Activated CD4-positive, alpha-beta T cell treated with anti-CD3 and anti-CD28 coated beads for 4 hours (primary cell): ENCODE measurements at regions not wholly inside any gene's neighbourhood (a gene's known extent, or its start where the extent isn't known, plus 50 kb on each side); places are given as distances from the start of the nearest gene placed in this dataset.
"Not testable (repeated sequence)": the region's sequence is repeated elsewhere in the genome, so short reads cannot be mapped to it uniquely, and the experiment has no call there.

Experiments
- DNase-seq, 2 donors: peaks; one replicate each; pipeline ENCODE4 v3.0.0-alpha.2; 2020

- no peak for DNase-seq
Measured at GRCh38 chr20:47991875-47992488, 206.7 kb upstream of the SULF2 start.

- DNase-seq, result no peak
Measured at GRCh38 chr20:47990507-47991150, 205.3 kb upstream of the SULF2 start.

- no peak for DNase-seq
Measured at GRCh38 chr20:47989957-47990356, 204.7 kb upstream of the SULF2 start.

GRCh38 chr20:47988676-47989075 lies 203.4 kb upstream of the SULF2 start:
- DNase-seq, result no peak

DNA sequence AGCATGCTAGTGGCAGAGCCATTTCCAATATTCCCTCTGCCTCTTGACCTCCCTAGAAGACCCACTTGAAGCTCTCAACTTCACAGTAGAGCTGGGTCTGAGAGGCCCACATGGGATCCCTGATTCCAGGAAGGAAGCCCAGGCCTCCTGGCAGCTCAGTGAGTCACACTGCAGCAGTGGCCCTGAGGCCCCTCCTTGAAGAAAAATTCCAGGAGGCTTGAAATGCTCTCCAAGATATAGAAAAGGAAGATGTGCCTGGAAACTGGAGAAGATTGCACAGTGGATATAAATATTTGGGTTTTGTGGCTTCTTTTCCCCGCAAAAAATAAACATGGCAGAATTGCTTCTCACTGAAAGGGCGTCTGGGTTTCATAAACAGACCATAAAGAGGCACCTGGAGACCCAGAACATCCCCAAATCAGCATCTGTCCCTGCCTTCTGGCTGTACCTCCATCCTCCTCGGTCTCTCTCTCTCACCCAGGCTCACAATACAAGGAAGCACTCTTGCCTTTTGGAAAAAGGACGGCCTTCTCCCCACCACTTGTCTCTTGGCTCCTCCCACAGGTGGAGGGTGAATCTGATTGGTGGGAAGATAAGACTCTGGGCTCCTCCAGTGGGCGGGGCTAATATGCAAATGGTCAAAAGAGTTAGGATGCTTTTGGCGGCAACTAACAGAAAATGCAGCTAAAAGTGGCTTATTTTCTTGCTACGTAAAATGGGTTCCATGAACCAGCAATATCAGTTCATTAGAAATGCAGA lies 200.0 kb upstream of the SULF2 start:
- no peak for DNase-seq

GRCh38 chr20:47984437-47984836 lies 199.2 kb upstream of the SULF2 start:
- DNase-seq, result no peak

DNA sequence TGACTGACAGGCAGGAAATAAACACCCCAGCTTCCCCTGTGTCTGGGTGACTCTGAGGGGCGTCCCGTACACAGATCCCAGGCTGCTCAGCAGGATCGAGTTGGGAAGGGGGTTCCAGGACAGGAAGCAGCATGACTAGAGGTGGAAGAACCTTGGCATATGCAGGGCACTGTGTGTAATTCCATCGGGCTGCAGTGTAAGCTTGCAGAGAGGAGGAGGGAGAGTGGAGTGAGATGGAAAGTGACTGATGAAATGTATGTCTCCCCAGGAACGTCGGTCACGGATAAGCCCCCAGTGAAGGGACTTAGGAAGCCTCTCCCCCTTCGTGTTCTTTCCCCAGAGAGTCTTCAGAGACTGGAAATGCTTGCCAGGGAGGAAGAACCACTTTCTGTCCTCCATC lies 198.4 kb upstream of the SULF2 start:
- not testable (repeated sequence) for DNase-seq

GRCh38 chr20:47982574-47983360 lies 197.5 kb upstream of the SULF2 start:
- no peak for DNase-seq

- no peak for DNase-seq
Measured at GRCh38 chr20:47981222-47981621, 195.9 kb upstream of the SULF2 start.

- no peak for DNase-seq
Measured at GRCh38 chr20:47980336-47981177, 195.3 kb upstream of the SULF2 start.

- not testable (repeated sequence) for DNase-seq
Measured at GRCh38 chr20:47979361-47980095, 194.2 kb upstream of the SULF2 start.

- DNase-seq, result not testable (repeated sequence)
Measured at GRCh38 chr20:47978428-47979120, 193.3 kb upstream of the SULF2 start.

- not testable (repeated sequence) for DNase-seq
Measured at GRCh38 chr20:47977789-47978252, 192.5 kb upstream of the SULF2 start.

DNA sequence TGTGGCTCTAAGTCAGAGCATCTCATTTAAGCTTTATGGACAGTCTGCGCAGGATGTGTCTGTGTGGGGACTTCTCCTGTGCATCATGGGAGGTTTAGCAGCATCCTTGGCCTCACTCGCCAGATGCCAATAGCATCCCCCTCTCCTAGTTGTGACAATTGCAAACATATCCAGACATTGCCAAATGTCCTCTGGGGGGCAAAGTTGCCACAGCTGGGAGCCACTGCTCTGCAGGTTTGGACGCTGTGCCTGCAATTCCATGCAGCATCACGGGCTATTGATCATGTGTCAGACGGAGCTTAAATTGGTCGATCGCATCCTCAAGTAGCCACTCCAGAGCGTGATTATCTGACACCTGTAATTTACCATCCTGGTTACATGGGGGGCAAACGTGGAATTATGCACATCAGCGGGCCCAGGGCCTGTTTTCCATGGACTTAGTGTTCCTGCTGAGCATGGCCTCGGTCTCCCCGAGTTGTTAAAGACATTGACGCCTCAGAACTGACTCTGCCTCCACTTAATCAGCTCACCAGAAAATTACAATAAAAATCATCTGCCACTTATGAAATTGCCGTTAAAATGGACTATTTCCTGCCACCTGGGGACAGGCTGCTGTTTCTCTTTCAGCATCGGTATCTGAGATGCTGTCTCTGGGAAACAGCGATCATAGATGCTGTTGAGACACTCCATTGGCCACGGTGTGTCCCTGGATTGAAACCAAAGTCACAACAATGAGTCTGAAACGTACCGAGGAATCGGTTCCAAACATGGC lies 191.9 kb upstream of the SULF2 start:
- not testable (repeated sequence) for DNase-seq

- no peak for DNase-seq
Measured at GRCh38 chr20:47974234-47974878, 189.1 kb upstream of the SULF2 start.

DNA sequence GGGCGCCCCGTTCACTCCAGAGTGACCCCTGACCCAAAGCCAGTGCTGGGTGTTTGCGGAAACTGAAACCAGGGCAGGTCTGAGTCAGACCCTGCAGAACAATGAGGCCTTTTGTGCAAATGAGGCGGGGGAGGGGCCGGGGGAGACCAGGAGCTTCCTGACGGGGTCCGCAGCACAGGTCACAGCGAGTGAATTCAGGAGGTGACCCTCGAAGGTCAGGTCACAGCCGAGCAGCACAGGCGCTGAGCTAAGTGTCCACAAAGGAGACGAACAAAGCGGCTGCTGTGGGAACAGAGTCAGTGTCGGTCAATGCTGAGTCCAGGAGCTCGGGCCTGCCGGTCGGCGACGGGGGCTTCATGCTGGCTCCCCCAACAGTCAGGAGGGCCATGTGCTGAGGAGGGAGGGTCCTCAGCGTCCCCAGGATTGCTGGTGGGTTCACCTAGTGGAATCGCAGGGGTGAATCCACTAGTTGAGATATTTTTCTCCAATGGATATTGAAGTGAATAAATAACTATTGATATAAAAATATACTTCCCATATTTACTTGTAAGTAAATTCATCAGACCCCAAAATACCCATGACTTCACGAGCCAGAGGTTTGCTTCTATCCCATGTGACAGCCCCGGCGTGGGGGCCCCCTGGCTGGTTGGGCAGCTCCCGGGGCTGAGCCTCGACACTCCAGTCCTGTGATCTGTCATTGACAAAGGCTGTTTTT lies 188.4 kb upstream of the SULF2 start:
- DNase-seq, result no peak

- no peak for DNase-seq
Measured at GRCh38 chr20:47972916-47973309, 187.6 kb upstream of the SULF2 start.

DNA sequence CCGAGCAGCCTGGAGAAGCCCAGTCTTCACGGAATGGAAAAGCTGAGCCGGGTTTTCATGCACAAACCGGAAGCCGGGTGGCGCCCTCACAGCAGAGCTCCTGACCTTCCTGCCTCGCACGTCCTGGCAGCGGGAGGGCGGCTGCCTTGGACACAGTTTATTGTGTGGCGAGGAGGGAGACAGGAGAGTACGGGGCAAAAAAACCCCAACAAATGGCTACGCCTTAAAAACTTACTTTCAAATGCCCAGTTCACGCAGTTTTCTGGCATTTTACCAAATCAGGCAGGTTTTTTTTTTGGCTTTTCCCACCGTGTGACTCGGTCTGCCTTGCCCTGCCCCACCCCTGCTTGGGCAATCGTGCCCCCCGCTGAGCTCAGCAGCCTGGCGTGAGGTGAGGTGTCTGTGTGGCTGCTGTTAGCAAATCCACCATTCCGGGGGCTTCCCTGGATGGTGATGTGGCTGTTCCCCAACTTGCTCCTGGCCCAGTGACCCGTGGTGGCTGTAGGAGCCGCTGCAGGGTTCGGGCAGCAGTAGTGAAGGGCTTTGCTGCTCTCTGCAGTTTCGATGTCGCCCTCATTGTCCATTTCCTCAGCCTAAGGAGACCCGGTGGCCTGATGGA lies 187.1 kb upstream of the SULF2 start:
- not testable (repeated sequence) for DNase-seq
